ENCODE measurements at regions not wholly inside any gene's neighbourhood (a gene's known extent, or its start where the extent isn't known, plus 50 kb on each side); places are given as distances from the start of the nearest gene placed in this dataset.
"Not testable (repeated sequence)": the region's sequence is repeated elsewhere in the genome, so short reads cannot be mapped to it uniquely, and the experiment has no call there.

DNA sequence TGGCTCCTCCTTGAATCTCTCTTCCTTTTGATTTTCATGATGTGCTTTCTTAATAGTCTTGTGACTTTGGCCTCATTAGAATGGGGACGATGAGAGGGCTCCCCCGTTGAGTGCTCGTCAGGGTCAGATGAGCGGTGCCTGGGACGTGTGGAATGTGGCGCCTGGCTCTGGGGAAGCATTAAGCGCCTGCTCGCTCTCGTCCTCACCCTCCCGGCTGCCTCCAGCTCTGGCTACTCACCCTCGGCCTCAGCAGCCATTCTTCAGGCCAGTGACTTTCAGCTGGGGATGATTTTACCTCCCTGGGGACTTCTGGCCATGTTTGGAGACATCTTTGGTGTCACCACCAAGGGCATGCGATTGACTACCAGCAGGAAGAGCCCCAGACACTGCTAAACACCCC lies 69.7 kb downstream of the RPS6KA4 start:
- H3K4me3 ChIP-seq (ENCODE audit: low read depth, low read length), result no peak overlapping the region
- TF ChIP-seq CTCF (IDR thresholded peaks at IDR 0.05; ENCODE audit: low read depth, low read length), result no peak

GRCh38 chr11:64429970-64430369 lies 71.0 kb downstream of the RPS6KA4 start:
- no peak overlapping the region for H3K4me3 ChIP-seq (ENCODE audit: low read depth, low read length)
- no peak for TF ChIP-seq CTCF (IDR thresholded peaks at IDR 0.05; ENCODE audit: low read depth, low read length)

DNA sequence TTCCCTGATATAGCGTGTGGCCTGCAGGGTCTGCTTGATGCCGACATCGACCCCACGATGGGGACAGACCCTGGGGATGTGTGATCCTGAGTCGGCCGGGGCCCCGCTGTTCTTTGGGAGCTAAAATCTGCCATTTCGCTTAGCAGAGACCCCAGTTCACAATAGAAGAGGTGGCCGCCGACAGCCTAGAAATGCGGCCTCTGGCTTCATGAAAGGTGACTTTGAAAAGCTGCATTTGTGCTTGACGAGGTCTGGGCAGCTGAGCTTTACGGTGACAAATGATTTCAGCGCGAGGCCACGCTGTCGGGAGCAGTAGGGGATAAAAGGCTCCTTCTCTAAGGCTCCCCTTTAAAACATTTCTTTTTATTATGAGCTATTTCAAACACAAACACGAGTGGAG lies 71.7 kb downstream of the RPS6KA4 start:
- no peak overlapping the region for H3K4me3 ChIP-seq (ENCODE audit: low read depth, low read length)
- no peak for TF ChIP-seq CTCF (IDR thresholded peaks at IDR 0.05; ENCODE audit: low read depth, low read length)

DNA sequence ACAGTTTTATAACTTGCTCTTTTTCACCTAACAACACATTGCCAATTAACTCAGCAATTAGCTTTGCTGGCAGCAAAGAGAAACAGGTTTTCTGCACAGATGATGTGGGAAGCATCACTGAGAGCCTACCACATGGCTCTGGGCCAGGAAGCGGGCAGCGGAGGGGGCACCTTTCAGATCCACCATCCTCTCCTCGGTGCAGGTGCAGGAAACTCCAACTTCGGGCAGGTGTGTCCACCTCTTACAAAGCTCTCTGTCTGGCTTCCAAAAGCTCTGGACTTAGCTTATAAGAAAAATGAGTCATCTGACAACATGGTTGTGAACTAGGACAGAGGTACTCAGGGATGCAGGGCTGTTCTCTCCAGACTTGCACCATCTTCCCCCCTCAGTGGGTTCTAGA lies 77.0 kb downstream of the RPS6KA4 start:
- TF ChIP-seq CTCF (IDR thresholded peaks at IDR 0.05; ENCODE audit: low read depth, low read length), result no peak
- H3K4me3 ChIP-seq (ENCODE audit: low read depth, low read length), result no peak overlapping the region

- TF ChIP-seq CTCF (IDR thresholded peaks at IDR 0.05; ENCODE audit: low read depth, low read length), result no peak
- no peak overlapping the region for H3K4me3 ChIP-seq (ENCODE audit: low read depth, low read length)
These were observed 78.5 kb downstream of the RPS6KA4 start for GRCh38 chr11:64437426-64437825.

DNA sequence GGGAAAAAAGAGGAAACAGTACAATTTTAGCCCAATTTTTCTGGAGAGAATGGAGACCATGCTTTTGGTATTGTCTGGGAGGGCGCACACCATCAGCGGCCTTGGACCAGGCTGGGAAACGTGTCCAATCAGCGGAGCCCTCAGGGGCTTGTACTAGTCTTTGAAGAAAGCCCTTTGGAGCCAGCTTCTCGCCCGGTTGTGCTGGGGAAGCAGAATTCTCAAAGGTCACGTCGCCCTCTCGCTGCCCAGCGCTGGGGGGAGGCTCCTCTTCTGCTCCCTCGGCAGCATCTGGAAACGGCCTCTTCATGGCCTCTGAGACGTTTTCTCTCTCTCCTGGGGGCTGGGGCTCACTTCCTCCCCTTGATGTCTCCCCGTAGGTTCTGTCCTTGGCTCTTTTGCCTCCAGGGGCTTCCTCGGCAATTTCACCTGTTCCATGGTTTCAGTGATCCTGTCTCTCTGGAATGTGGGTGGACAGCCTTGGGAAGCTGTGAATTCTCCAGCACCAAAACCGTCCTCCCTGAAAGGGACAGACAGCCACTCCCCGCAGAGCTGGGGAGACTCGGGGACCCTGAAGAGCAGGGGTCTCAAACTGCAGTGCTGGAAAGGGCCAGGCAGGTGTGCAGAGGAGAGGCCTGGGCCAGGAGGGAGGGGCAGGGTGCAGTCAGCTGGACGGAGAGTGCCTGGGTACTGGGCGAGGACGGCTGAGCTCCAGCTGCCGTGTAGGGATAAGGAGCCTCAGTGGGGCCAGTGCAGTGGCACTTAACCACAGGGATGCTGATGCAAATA lies 80.2 kb downstream of the RPS6KA4 start:
- TF ChIP-seq CTCF (IDR thresholded peaks at IDR 0.05; ENCODE audit: low read depth, low read length), result no peak
- H3K4me3 ChIP-seq (ENCODE audit: low read depth, low read length), result no peak overlapping the region

DNA sequence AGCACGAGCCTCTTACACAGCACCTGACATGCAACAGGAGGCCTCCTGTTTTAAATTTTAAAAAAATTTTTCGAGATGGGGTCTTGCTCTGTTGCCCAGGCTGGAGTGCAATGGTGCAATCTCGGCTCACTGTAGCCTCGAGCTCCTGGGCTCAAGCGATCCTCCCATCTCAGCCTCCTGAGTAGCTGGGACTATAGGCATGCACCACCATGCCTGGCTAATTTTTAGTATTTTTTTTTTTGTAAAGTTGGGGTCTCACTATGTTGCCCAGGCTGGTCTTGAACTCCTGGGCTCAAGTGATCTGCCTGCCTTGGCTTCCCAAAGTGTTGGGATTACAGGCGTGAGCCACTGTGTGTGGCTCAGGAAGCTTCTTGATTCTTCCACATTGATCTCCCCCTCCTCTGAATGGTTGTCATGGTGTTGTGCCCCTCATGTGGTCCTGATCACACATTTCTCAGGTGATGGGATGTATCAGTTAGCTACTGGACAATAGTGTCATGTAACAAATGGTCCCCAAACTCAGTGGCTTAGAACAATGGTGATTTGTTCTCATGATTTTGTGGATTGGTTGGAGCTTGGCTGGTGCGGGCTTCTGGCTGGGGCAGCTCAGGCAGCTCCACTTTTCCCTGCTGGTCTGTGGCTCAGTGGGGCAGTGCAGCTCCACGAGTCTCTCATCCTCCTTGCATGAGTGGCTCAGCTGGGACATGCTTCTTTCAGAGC lies 81.0 kb downstream of the RPS6KA4 start:
- H3K4me3 ChIP-seq (ENCODE audit: low read depth, low read length), result not testable (repeated sequence)

Measured in WI38 (cell line).